H9 (cell line): ENCODE measurements at regions not wholly inside any gene's neighbourhood (a gene's known extent, or its start where the extent isn't known, plus 50 kb on each side); places are given as distances from the start of the nearest gene placed in this dataset.

Experiments used
- DNase-seq: peaks from one replicate; pipeline ENCODE4 v3.0.0-alpha.2; 2017
- H2AFZ ChIP-seq: one replicate; pipeline ENCODE4 v1.6.1; 2013; ENCODE audit warnings: mild to moderate bottlenecking, low read length, control low read depth, moderate library complexity
- H2AK5ac ChIP-seq: 2 replicates; pipeline ENCODE4 v1.6.1; 2013; ENCODE audit warnings: low read length, control low read depth, mixed read lengths; ENCODE audit not compliant: insufficient read length
- H2BK120ac ChIP-seq: one replicate; pipeline ENCODE4 v1.6.1; 2013; ENCODE audit warnings: low read depth, mild to moderate bottlenecking, low read length, control low read depth, inconsistent platforms; ENCODE audit not compliant: poor library complexity, severe bottlenecking
- H2BK12ac ChIP-seq: 2 replicates; pipeline ENCODE4 v1.6.1; 2013; ENCODE audit warnings: low read length, control low read depth, mixed read lengths, low read depth; ENCODE audit not compliant: insufficient read length
- H2BK15ac ChIP-seq: 2 replicates; pipeline ENCODE4 v1.6.1; 2013; ENCODE audit warnings: low read depth, low read length, control low read depth
- H2BK20ac ChIP-seq: one replicate; pipeline ENCODE4 v1.6.1; 2013; ENCODE audit warnings: low read depth, mild to moderate bottlenecking, low read length, control low read depth, inconsistent platforms; ENCODE audit not compliant: poor library complexity, severe bottlenecking
- H2BK5ac ChIP-seq: 2 replicates; pipeline ENCODE4 v1.6.1; 2013; ENCODE audit warnings: low read length, control low read depth, mixed read lengths; ENCODE audit not compliant: insufficient read length
- H3K14ac ChIP-seq: 2 replicates; pipeline ENCODE4 v1.6.1; 2013; ENCODE audit warnings: low read length, control low read depth; ENCODE audit not compliant: insufficient read depth
- H3K18ac ChIP-seq: 2 replicates; pipeline ENCODE4 v1.6.1; 2013; ENCODE audit warnings: low read depth, mild to moderate bottlenecking, mixed read lengths, low read length, control low read depth; ENCODE audit not compliant: insufficient read length
- H3K23ac ChIP-seq: 2 replicates; pipeline ENCODE4 v1.6.1; 2013; ENCODE audit warnings: low read length, control low read depth, mixed read lengths, low read depth; ENCODE audit not compliant: insufficient read length
- H3K23me2 ChIP-seq: 2 replicates; pipeline ENCODE4 v1.6.1; 2013; ENCODE audit warnings: low read depth, mild to moderate bottlenecking, mixed read lengths, low read length, control low read depth; ENCODE audit not compliant: insufficient read length, poor library complexity, severe bottlenecking
- H3K27ac ChIP-seq: 2 replicates; pipeline ENCODE4 v1.5.1; 2013; ENCODE audit warnings: low read length, control low read depth, mixed read lengths, low read depth; ENCODE audit not compliant: insufficient read length
- H3K27me3 ChIP-seq: 2 replicates; pipeline ENCODE4 v1.6.1; 2013; ENCODE audit warnings: low read length, control low read depth, inconsistent platforms; ENCODE audit not compliant: insufficient read depth
- H3K4ac ChIP-seq: 2 replicates; pipeline ENCODE4 v1.6.1; 2013; ENCODE audit warnings: low read depth, mild to moderate bottlenecking, control low read depth, inconsistent platforms, low read length, moderate library complexity
- H3K4me1 ChIP-seq: 2 replicates; pipeline ENCODE4 v1.6.1; 2013; ENCODE audit warnings: low read length, control low read depth, inconsistent platforms; ENCODE audit not compliant: insufficient read depth
- H3K4me2 ChIP-seq: 2 replicates; pipeline ENCODE4 v1.6.1; 2013; ENCODE audit warnings: low read length, control low read depth, mixed read lengths; ENCODE audit not compliant: insufficient read length, insufficient read depth
- H3K56ac ChIP-seq: 2 replicates; pipeline ENCODE4 v1.6.1; 2013; ENCODE audit warnings: low read depth, mild to moderate bottlenecking, mixed read lengths, low read length, control low read depth; ENCODE audit not compliant: insufficient read length
- H3K79me1 ChIP-seq: 2 replicates; pipeline ENCODE4 v1.6.1; 2013; ENCODE audit warnings: low read depth, mild to moderate bottlenecking, moderate library complexity, low read length, control low read depth, inconsistent platforms; ENCODE audit not compliant: insufficient read depth, poor library complexity, severe bottlenecking
- H3K79me2 ChIP-seq: 2 replicates; pipeline ENCODE4 v1.6.1; 2013; ENCODE audit warnings: low read length, control low read depth, inconsistent platforms; ENCODE audit not compliant: insufficient read depth
- H3K9ac ChIP-seq: 2 replicates; pipeline ENCODE4 v1.6.1; 2013; ENCODE audit warnings: low read length, control low read depth, mixed read lengths; ENCODE audit not compliant: insufficient read length; ENCODE audit errors: extremely low read depth
- H3K9me3 ChIP-seq: one replicate; pipeline ENCODE4 v1.6.1; 2013; ENCODE audit warnings: low read depth, low read length, inconsistent platforms; ENCODE audit not compliant: control insufficient read depth
- H3T11ph ChIP-seq: one replicate; pipeline ENCODE4 v1.6.1; 2013; ENCODE audit warnings: mild to moderate bottlenecking, low read length, control low read depth, inconsistent platforms
- H4K20me1 ChIP-seq: one replicate; pipeline ENCODE4 v1.6.1; 2013; ENCODE audit not compliant: control insufficient read depth, insufficient read length, insufficient read depth
- H4K5ac ChIP-seq: 2 replicates; pipeline ENCODE4 v1.6.1; 2013; ENCODE audit warnings: low read depth, mild to moderate bottlenecking, mixed read lengths, low read length, control low read depth; ENCODE audit not compliant: insufficient read length
- H4K8ac ChIP-seq: replicated peaks from 2 replicates; pipeline ENCODE4 v1.6.1; 2013; ENCODE audit warnings: low read length, control low read depth, mixed read lengths, low read depth; ENCODE audit not compliant: insufficient read length
- H4K91ac ChIP-seq: 2 replicates; pipeline ENCODE4 v1.6.1; 2013; ENCODE audit warnings: low read depth, mild to moderate bottlenecking, moderate library complexity, mixed read lengths, low read length, control low read depth; ENCODE audit not compliant: insufficient read length
- H3K27ac Mint-ChIP-seq, 3 experiments: 2 replicates in 2 of 3; 3 replicates in 1 of 3; pipeline ENCODE4 v1.8.0; 2020 to 2021; ENCODE audit warnings: mixed read lengths in 3 of 3, mild to moderate bottlenecking in 1 of 3, moderate library complexity in 1 of 3
- H3K27me3 Mint-ChIP-seq: 2 replicates; pipeline ENCODE4 v1.8.0; 2021; ENCODE audit warnings: low read depth, mild to moderate bottlenecking, moderate library complexity, mixed read lengths
- H3K36me3 Mint-ChIP-seq, 3 experiments: 2 replicates in 2 of 3; 3 replicates in 1 of 3; pipeline ENCODE4 v1.8.0; 2020 to 2021; ENCODE audit warnings: low read depth in 3 of 3, mixed read lengths in 3 of 3; ENCODE audit not compliant: insufficient read depth in 1 of 3
- H3K4me1 Mint-ChIP-seq, 2 experiments: 2 replicates each; pipeline ENCODE4 v1.8.0; 2020; ENCODE audit warnings: mixed read lengths in 2 of 2
- H3K4me3 Mint-ChIP-seq, 2 experiments: 2 replicates in 1 of 2; 3 replicates in 1 of 2; pipeline ENCODE4 v1.8.0; 2020 to 2021; ENCODE audit warnings: mild to moderate bottlenecking in 2 of 2, mixed read lengths in 2 of 2, moderate library complexity in 1 of 2
- H3K9me3 Mint-ChIP-seq, 2 experiments: 2 replicates in 1 of 2; 3 replicates in 1 of 2; pipeline ENCODE4 v1.8.0; 2020; ENCODE audit warnings: mild to moderate bottlenecking in 2 of 2, mixed read lengths in 2 of 2, moderate library complexity in 1 of 2
- WGBS: extraction: QIAGEN DNeasy Blood & Tissue Kit; methylation state at CpG from one replicate; pipeline ENCODE4 v1.1.7; 2013; ENCODE audit warnings: missing lambda C conversion rate, low lambda C conversion rate, mixed read lengths; ENCODE audit not compliant: insufficient read length; ENCODE audit errors: extremely low coverage; 5-methylcytosine and 5-hydroxymethylcytosine counted together
- TF ChIP-seq, protein P1 (sequence below): fragments of 200-600 bp; sonication (generic); conservative IDR thresholded peaks from 3 replicates; pipeline ENCODE4 v1.8.0; 2021; ENCODE audit warnings: antibody characterized with exemption, mild to moderate bottlenecking

DNA sequence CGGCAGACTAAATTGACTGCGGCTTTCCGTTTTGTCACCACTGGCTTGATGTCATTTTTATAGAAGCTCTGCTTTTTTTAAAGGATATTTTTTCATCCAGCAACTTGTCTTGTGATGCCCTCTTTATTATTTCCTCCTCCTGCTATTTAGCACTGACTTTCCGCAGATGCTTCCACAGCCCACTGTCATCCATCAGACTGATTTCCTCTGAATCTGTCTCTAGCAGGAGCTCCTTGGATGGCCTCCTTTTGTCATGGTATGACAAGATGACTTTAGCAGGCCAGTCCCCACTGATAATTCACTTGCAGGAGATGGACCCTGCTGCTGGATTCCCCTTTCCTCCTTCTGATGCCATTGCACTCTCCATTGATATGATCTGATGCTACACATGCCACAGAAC lies 454.6 kb downstream of the TSN start:
- no peak overlapping the region for H3K4me3 Mint-ChIP-seq
- Histone ChIP-seq H4K91ac (no peak overlapping the region), H3K4me2 (no peak overlapping the region), H2BK5ac (no peak overlapping the region), H4K8ac (no peak overlapping the region), H4K5ac (no peak overlapping the region), H3K4ac (no peak overlapping the region), H3K4me1 (no peaks in the 10 kb centered on the region), H3K27ac (no peak overlapping the region), H3K14ac (no peak overlapping the region), H3K9me3 (no peaks in the 10 kb centered on the region), H3K23me2 (no peaks in the 10 kb centered on the region), H2BK15ac (no peak overlapping the region), H3K18ac (no peak overlapping the region), H2BK12ac (no peak overlapping the region), H3T11ph (no peak overlapping the region), H2BK20ac (no peak overlapping the region), H3K56ac (no peak overlapping the region), H2AK5ac (no peak overlapping the region), H3K79me1 (no peaks in the 10 kb centered on the region), H2AFZ (no peak overlapping the region), H4K20me1 (no peaks in the 10 kb centered on the region), H3K23ac (no peak overlapping the region), H2BK120ac (no peak overlapping the region), H3K9ac (no peak overlapping the region), H3K79me2 (no peaks in the 10 kb centered on the region), H3K27me3 (no peaks in the 10 kb centered on the region)
- peaks cover 21% of the 10 kb centered on the region for H3K27me3 Mint-ChIP-seq
- no peak overlapping the region for H3K27ac Mint-ChIP-seq
- no peaks in the 10 kb centered on the region; a peak in 1 of 5 replicates for H3K9me3 Mint-ChIP-seq
- H3K36me3 Mint-ChIP-seq: no peaks in the 10 kb centered on the region
- DNase-seq: no peak
- TF ChIP-seq, protein P1, sequence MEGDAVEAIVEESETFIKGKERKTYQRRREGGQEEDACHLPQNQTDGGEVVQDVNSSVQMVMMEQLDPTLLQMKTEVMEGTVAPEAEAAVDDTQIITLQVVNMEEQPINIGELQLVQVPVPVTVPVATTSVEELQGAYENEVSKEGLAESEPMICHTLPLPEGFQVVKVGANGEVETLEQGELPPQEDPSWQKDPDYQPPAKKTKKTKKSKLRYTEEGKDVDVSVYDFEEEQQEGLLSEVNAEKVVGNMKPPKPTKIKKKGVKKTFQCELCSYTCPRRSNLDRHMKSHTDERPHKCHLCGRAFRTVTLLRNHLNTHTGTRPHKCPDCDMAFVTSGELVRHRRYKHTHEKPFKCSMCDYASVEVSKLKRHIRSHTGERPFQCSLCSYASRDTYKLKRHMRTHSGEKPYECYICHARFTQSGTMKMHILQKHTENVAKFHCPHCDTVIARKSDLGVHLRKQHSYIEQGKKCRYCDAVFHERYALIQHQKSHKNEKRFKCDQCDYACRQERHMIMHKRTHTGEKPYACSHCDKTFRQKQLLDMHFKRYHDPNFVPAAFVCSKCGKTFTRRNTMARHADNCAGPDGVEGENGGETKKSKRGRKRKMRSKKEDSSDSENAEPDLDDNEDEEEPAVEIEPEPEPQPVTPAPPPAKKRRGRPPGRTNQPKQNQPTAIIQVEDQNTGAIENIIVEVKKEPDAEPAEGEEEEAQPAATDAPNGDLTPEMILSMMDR: no peak
- WGBS: no CpG with 5 or more reads among the region's 4 CpGs
- H3K4me1 Mint-ChIP-seq: peaks cover 2 to 3% of the 10 kb centered on the region in 2 experiments; a peak in 2 of 4 replicates
